GM12878 (cell line): ENCODE measurements at regions not wholly inside any gene's neighbourhood (a gene's known extent, or its start where the extent isn't known, plus 50 kb on each side); places are given as distances from the start of the nearest gene placed in this dataset.
"Not testable (repeated sequence)": the region's sequence is repeated elsewhere in the genome, so short reads cannot be mapped to it uniquely, and the experiment has no call there.

Source experiments
- ATAC-seq: fragments of 200-7000 bp; cut with Tn5 transposase; 3 replicates; pipeline ENCODE4 v1.9.1; 2020; ENCODE audit warnings: mild to moderate bottlenecking, moderate library complexity
- BruUV-seq: library from RNA; stranded (reverse); fragments of 400-500 nt; replicated peaks from 2 replicates; lab custom pipeline; 2021; lab: Mats Ljungman, UMichigan
- CTCF ChIA-PET: fragments of 300-600 bp; sonication (Branson Sonifier 250); formaldehyde crosslinking; extraction: SDS; loops from one replicate; lab custom pipeline; 2021; ENCODE audit warnings: inconsistent platforms; lab: Yijun Ruan, JAX
- POLR2A ChIA-PET: fragments of 350-600 bp; formaldehyde crosslinking; extraction: SDS; loops from one replicate; lab custom pipeline; 2021; ENCODE audit warnings: inconsistent platforms; lab: Charles Lee
- RAD21 ChIA-PET: fragments of 300-600 bp; sonication (Branson Sonifier 250); formaldehyde crosslinking; loops from one replicate; lab custom pipeline; 2023; ENCODE audit warnings: antibody characterized with exemption; ENCODE audit not compliant: unreplicated experiment; lab: Charles Lee
- SMC1A ChIA-PET: fragments of 300-600 bp; sonication (Branson Sonifier 250); formaldehyde crosslinking; loops from one replicate; lab custom pipeline; 2023; ENCODE audit not compliant: unreplicated experiment, uncharacterized antibody; lab: Charles Lee
- DNase-seq: peaks from one replicate; pipeline ENCODE4 v3.0.0-alpha.2; 2011; ENCODE audit warnings: low read depth, low spot score
- FAIRE-seq: peaks from 3 replicates; lab custom pipeline; 2011; peaks lifted over from hg19 to GRCh38; lab: Jason Lieb, UNC
- H2AFZ ChIP-seq: 2 replicates; pipeline ENCODE4 v1.6.0; 2011; ENCODE audit warnings: low read depth, low read length, control low read depth; ENCODE audit not compliant: control insufficient read depth
- H3K27ac ChIP-seq: 2 replicates; pipeline ENCODE4 v1.5.1; 2011; ENCODE audit warnings: control low read depth; ENCODE audit not compliant: control insufficient read depth, insufficient read depth
- H3K27me3 ChIP-seq, 2 experiments: replicated peaks in 1 of 2; 2 replicates each; pipeline versions ENCODE4 v1.6.0 to v1.6.1; 2011; ENCODE audit warnings: low read length in 1 of 2; ENCODE audit not compliant: control insufficient read depth in 2 of 2, insufficient read depth in 2 of 2
- H3K36me3 ChIP-seq, 2 experiments: 2 replicates each; pipeline ENCODE4 v1.5.1; 2011; ENCODE audit warnings: low read length in 1 of 2; ENCODE audit not compliant: control insufficient read depth in 2 of 2, insufficient read depth in 2 of 2
- H3K4me1 ChIP-seq: 2 replicates; pipeline ENCODE4 v1.6.1; 2011; ENCODE audit warnings: mild to moderate bottlenecking, low read length, moderate library complexity, mixed read lengths; ENCODE audit not compliant: control insufficient read depth, insufficient read depth
- H3K4me2 ChIP-seq: 2 replicates; pipeline ENCODE4 v1.6.0; 2011; ENCODE audit warnings: control low read depth; ENCODE audit not compliant: control insufficient read depth, insufficient read depth
- H3K4me3 ChIP-seq: fragments of 200-600 bp; sonication (generic); 2 replicates; pipeline ENCODE4 v1.5.1; 2016
- H3K79me2 ChIP-seq: 2 replicates; pipeline ENCODE4 v1.6.0; 2011; ENCODE audit warnings: low read length; ENCODE audit not compliant: control insufficient read depth, insufficient read depth
- H3K9ac ChIP-seq: 2 replicates; pipeline ENCODE4 v1.8.0; 2011; ENCODE audit warnings: low read length, control low read depth, mixed read lengths; ENCODE audit not compliant: control insufficient read depth, insufficient read depth
- H3K9me3 ChIP-seq: replicated peaks from 3 replicates; pipeline ENCODE4 v1.5.1; 2011; ENCODE audit warnings: mild to moderate bottlenecking, low read length; ENCODE audit not compliant: control insufficient read depth, insufficient read depth
- H4K20me1 ChIP-seq: 2 replicates; pipeline ENCODE4 v1.6.0; 2011; ENCODE audit not compliant: control insufficient read depth, insufficient read depth
- DPF2 ChIP-seq: fragments of 450-650 bp; IDR thresholded peaks from 2 replicates; pipeline ENCODE4 v1.6.1; 2017; ENCODE audit warnings: mild to moderate bottlenecking
- E2F4 ChIP-seq: IDR thresholded peaks from 2 replicates; pipeline ENCODE4 v1.6.1; 2012; ENCODE audit warnings: low read depth, low read length, improper control_type of control experiment
- ELK1 ChIP-seq: IDR thresholded peaks from 2 replicates; pipeline ENCODE4 v1.6.1; 2012; ENCODE audit warnings: low read depth, low read length, improper control_type of control experiment
- EP300 ChIP-seq, 2 experiments: fragments of 150-350 bp in 1 of 2; IDR thresholded peaks; 2 replicates each; pipeline ENCODE4 v1.6.1; 2011 to 2012; ENCODE audit warnings: low read depth in 2 of 2, low read length in 2 of 2, borderline replicate concordance in 1 of 2, improper control_type of control experiment in 1 of 2, inconsistent platforms in 1 of 2; ENCODE audit not compliant: control insufficient read depth in 1 of 2
- FOXK2 ChIP-seq: fragments of 450-650 bp; IDR thresholded peaks from 2 replicates; pipeline ENCODE4 v1.6.1; 2017; ENCODE audit warnings: mild to moderate bottlenecking, moderate library complexity
- KDM1A ChIP-seq: fragments of 200-600 bp; sonication (generic); IDR thresholded peaks from 2 replicates; pipeline ENCODE4 v1.6.1; 2016; ENCODE audit warnings: borderline replicate concordance
- MYB ChIP-seq: fragments of 150-350 bp; IDR thresholded peaks from 2 replicates; pipeline ENCODE4 v1.6.1; 2014; ENCODE audit warnings: mild to moderate bottlenecking, low read depth, low read length, borderline replicate concordance
- RBBP5 ChIP-seq: fragments of 200-600 bp; sonication (generic); conservative IDR thresholded peaks from 2 replicates; pipeline ENCODE4 v1.6.1; 2016
- SIN3A ChIP-seq: IDR thresholded peaks from 2 replicates; pipeline ENCODE4 v1.6.1; 2012; ENCODE audit warnings: low read depth, low read length, improper control_type of control experiment
- STAT3 ChIP-seq: IDR thresholded peaks from 2 replicates; pipeline ENCODE4 v1.6.1; 2011; ENCODE audit warnings: low read depth, low read length, improper control_type of control experiment
- USF2 ChIP-seq: IDR thresholded peaks from 2 replicates; pipeline ENCODE4 v1.6.1; 2011; ENCODE audit warnings: low read depth, low read length, improper control_type of control experiment, borderline replicate concordance
- ZBED1 ChIP-seq: IDR thresholded peaks from 2 replicates; pipeline ENCODE4 v1.6.1; 2016; ENCODE audit warnings: borderline replicate concordance
- ZZZ3 ChIP-seq: IDR thresholded peaks from 2 replicates; pipeline ENCODE4 v1.6.1; 2011; ENCODE audit warnings: low read depth; ENCODE audit not compliant: control insufficient read depth, insufficient read length
- WGBS: methylation state at CpG from one replicate; pipeline ENCODE4 v1.1.6; 2016; ENCODE audit warnings: low lambda C conversion rate; ENCODE audit not compliant: insufficient replicate concordance, insufficient coverage; ENCODE audit errors: missing lambda C conversion rate; 5-methylcytosine and 5-hydroxymethylcytosine counted together
- in situ Hi-C: fragments of 300-500 bp; cut with MboI; formaldehyde crosslinking; loops from 9 replicates; pipeline ENCODE4 v1.14.3; 2018; ENCODE audit warnings: mixed read lengths
- intact Hi-C: fragments of 100-400 bp; cut with micrococcal nuclease; formaldehyde crosslinking; loops from one replicate; pipeline ENCODE4 v1.14.2; 2022; ENCODE audit not compliant: unreplicated experiment

GRCh38 chr17:43308999-43309398, 75.2 kb upstream of the RNU2-1 start:
- FAIRE-seq = no peak

GRCh38 chr17:43304792-43305191, 71.0 kb upstream of the RNU2-1 start:
- H3K79me2 ChIP-seq, H2AFZ ChIP-seq, H4K20me1 ChIP-seq, in situ Hi-C loops, H3K4me1 ChIP-seq, H3K36me3 ChIP-seq, H3K27ac ChIP-seq, CTCF ChIA-PET, H3K4me2 ChIP-seq, H3K4me3 ChIP-seq, H3K9me3 ChIP-seq, ATAC-seq, RAD21 ChIA-PET, DNase-seq, POLR2A ChIA-PET, BruUV-seq, H3K27me3 ChIP-seq, SMC1A ChIA-PET, H3K9ac ChIP-seq, FAIRE-seq, intact Hi-C loops: not testable (repeated sequence)
- 91% methylated on average over 6 of the region's 23 CpGs for WGBS

More at GRCh38 chr17:43308999-43309398, 75.2 kb upstream of the RNU2-1 start:
- ChIA-PET CTCF (interaction anchor here (0.6 to 3.4 kb wide), 8 partner anchors 25 to 381 kb away, joined by 3 to 16 read pairs (median 4); partner anchors contain the start of genes RND2 and TMEM106A), SMC1A (interaction anchor here (0.6 to 0.7 kb wide), 2 partner anchors 364 to 849 kb away, joined by 3 read pairs; no protein-coding TSS in a partner anchor), RAD21 (no interaction called here), POLR2A (interaction anchor here (1.1 kb wide), 1 partner anchor 59 kb away, joined by 5 read pairs; no protein-coding TSS in a partner anchor)
- no peak overlapping the region for H3K27ac ChIP-seq
- H4K20me1 ChIP-seq = no peaks in the 10 kb centered on the region
- no TSS peak for BruUV-seq
- H2AFZ ChIP-seq = peak overlapping the region; percentile 7; the same call in 1 of the 2 replicates
- ATAC-seq (no peak), DNase-seq (no peak)
- H3K4me3 ChIP-seq = no peak overlapping the region
- no peaks in the 10 kb centered on the region for H3K9me3 ChIP-seq
- 55% methylated on average over 6 of the region's 6 CpGs for WGBS
- H3K27me3 ChIP-seq = no peaks in the 10 kb centered on the region
- no peaks in the 10 kb centered on the region for H3K79me2 ChIP-seq
- TF ChIP-seq ELK1 (no peak), E2F4 (no peak), RBBP5 (no peak), FOXK2 (no peak), ZZZ3 (no peak), USF2 (no peak), SIN3A (no peak), STAT3 (no peak), KDM1A (no peak), DPF2 (no peak), EP300 (IDR thresholded peaks at IDR 0.05; ENCODE audit: borderline replicate concordance in 1 of 2, control insufficient read depth in 1 of 2, low read depth in 2 of 2, low read length in 2 of 2) (no peak), ZBED1 (no peak), MYB (no peak)
- intact Hi-C loops (no loop called here), in situ Hi-C loops (no loop called here)
- H3K4me2 ChIP-seq = 0 out of 2 replicates have a peak overlapping the region, but pooled peaks have one; percentile 3
- no peaks in the 10 kb centered on the region for H3K36me3 ChIP-seq
- H3K4me1 ChIP-seq = no peaks in the 10 kb centered on the region
- no peak overlapping the region for H3K9ac ChIP-seq
